Calu3 (cell line): ENCODE measurements at regions not wholly inside any gene's neighbourhood (a gene's known extent, or its start where the extent isn't known, plus 50 kb on each side); places are given as distances from the start of the nearest gene placed in this dataset.

ENCODE experiments used
- BruUV-seq: library from RNA; stranded (reverse); fragments of 400-500 nt; replicated peaks from 2 replicates; lab custom pipeline; 2021; lab: Mats Ljungman, UMichigan
- CTCF ChIA-PET: fragments of 300-600 bp; sonication (Branson Sonifier 250); formaldehyde crosslinking; loops from one replicate; lab custom pipeline; 2022; ENCODE audit warnings: antibody characterized with exemption; lab: Charles Lee
- DNase-seq: peaks from one replicate; pipeline ENCODE4 v3.0.0; 2022
- H3K27ac Mint-ChIP-seq: one replicate; pipeline ENCODE4 v1.8.0; 2022; ENCODE audit warnings: mixed read lengths; ENCODE audit not compliant: unreplicated experiment
- H3K27me3 Mint-ChIP-seq: one replicate; pipeline ENCODE4 v1.8.0; 2022; ENCODE audit warnings: mixed read lengths; ENCODE audit not compliant: unreplicated experiment
- H3K36me3 Mint-ChIP-seq: one replicate; pipeline ENCODE4 v1.8.0; 2022; ENCODE audit warnings: mild to moderate bottlenecking, moderate library complexity, mixed read lengths; ENCODE audit not compliant: insufficient read depth, unreplicated experiment
- H3K4me1 Mint-ChIP-seq: one replicate; pipeline ENCODE4 v1.8.0; 2022; ENCODE audit warnings: mild to moderate bottlenecking, low read depth, mixed read lengths; ENCODE audit not compliant: unreplicated experiment
- H3K4me3 Mint-ChIP-seq: one replicate; pipeline ENCODE4 v1.8.0; 2022; ENCODE audit warnings: mild to moderate bottlenecking, low read depth, moderate library complexity, mixed read lengths; ENCODE audit not compliant: unreplicated experiment
- H3K9me3 Mint-ChIP-seq: one replicate; pipeline ENCODE4 v1.8.0; 2022; ENCODE audit warnings: low read depth, mixed read lengths; ENCODE audit not compliant: unreplicated experiment
- CTCF ChIP-seq: fragments of 200-600 bp; IDR thresholded peaks from one replicate; pipeline ENCODE4 v1.8.0; 2022; ENCODE audit warnings: antibody characterized with exemption; ENCODE audit not compliant: unreplicated experiment
- intact Hi-C: fragments of 100-400 bp; cut with micrococcal nuclease; formaldehyde crosslinking; loops from one replicate; pipeline ENCODE4 v1.10.0; 2022; ENCODE audit not compliant: unreplicated experiment

GRCh38 chr22:27311698-27312550 is 489.6 kb downstream of the MN1 start:
- H3K27ac Mint-ChIP-seq, result no peak overlapping the region
- no peak overlapping the region for H3K4me3 Mint-ChIP-seq
- CTCF ChIA-PET, result no interaction called here
- H3K36me3 Mint-ChIP-seq, result no peaks in the 10 kb centered on the region
- no peak for DNase-seq
- intact Hi-C loops, result no loop called here
- peaks cover 11% of the 10 kb centered on the region for H3K4me1 Mint-ChIP-seq
- no peak for TF ChIP-seq CTCF
- BruUV-seq, result no TSS peak
- no peaks in the 10 kb centered on the region for H3K9me3 Mint-ChIP-seq
- H3K27me3 Mint-ChIP-seq, result peaks cover 15% of the 10 kb centered on the region

GRCh38 chr22:27312565-27312964 is 489.0 kb downstream of the MN1 start:
- Mint-ChIP-seq H3K36me3 (no peaks in the 10 kb centered on the region), H3K27ac (no peak overlapping the region), H3K9me3 (no peaks in the 10 kb centered on the region), H3K27me3 (peaks cover 15% of the 10 kb centered on the region), H3K4me3 (no peak overlapping the region), H3K4me1 (peaks cover 11% of the 10 kb centered on the region)
- intact Hi-C loops, result no loop called here
- CTCF ChIA-PET, result no interaction called here
- BruUV-seq, result no TSS peak
- DNase-seq, result no peak
- no peak for TF ChIP-seq CTCF

- Mint-ChIP-seq H3K27me3 (peaks cover 15% of the 10 kb centered on the region), H3K4me1 (peaks cover 11% of the 10 kb centered on the region), H3K9me3 (no peaks in the 10 kb centered on the region), H3K27ac (no peak overlapping the region), H3K36me3 (no peaks in the 10 kb centered on the region), H3K4me3 (no peak overlapping the region)
- DNase-seq, result no peak
- no TSS peak for BruUV-seq
- TF ChIP-seq CTCF, result no peak
- CTCF ChIA-PET, result no interaction called here
- intact Hi-C loops, result no loop called here
Observed at GRCh38 chr22:27312966-27313855, 488.3 kb downstream of the MN1 start.

- peaks cover 15% of the 10 kb centered on the region for H3K27me3 Mint-ChIP-seq
- no peak overlapping the region for H3K4me3 Mint-ChIP-seq
- TF ChIP-seq CTCF, result no peak
- BruUV-seq, result no TSS peak
- DNase-seq, result no peak
- H3K4me1 Mint-ChIP-seq, result peaks cover 11% of the 10 kb centered on the region
- intact Hi-C loops, result no loop called here
- CTCF ChIA-PET, result no interaction called here
- no peak overlapping the region for H3K27ac Mint-ChIP-seq
- no peaks in the 10 kb centered on the region for H3K36me3 Mint-ChIP-seq
- H3K9me3 Mint-ChIP-seq, result no peaks in the 10 kb centered on the region
Observed at GRCh38 chr22:27314276-27314807, 487.2 kb downstream of the MN1 start.
